ENCODE measurements at regions not wholly inside any gene's neighbourhood (a gene's known extent, or its start where the extent isn't known, plus 50 kb on each side); places are given as distances from the start of the nearest gene placed in this dataset.
A peak's percentile ranks its signal among the peaks of the same experiment; 100 is the strongest.

DNA sequence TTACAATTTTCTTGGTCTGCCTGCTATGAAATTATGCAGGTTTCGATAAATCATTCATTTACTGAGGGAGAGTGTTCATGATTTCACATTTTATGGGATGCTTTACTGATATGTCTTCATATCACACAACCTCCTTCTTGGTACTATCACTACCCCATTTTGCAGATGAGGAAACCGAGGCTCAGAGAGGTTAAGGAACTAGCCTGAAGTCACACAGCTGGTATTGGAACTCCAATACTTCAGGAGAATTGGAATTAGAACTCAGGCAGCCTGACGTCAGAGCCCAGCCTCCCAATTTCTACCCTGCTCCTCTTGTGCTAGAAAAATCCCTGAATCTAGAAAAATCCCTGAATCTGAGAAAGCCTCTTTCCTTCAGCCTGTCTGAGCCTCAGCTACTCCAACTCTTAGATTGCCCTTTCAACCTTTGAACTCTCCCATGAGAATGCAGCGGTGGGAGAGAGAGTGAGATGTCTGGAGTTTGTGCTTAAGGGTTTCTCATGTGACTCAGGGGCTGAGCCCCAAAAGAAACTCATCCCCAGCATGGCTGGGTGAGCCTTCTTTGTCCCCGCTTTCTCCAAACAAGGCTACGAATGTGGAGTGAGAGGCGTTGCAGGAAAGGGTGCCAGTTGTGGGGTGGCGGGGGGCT is 50.8 kb upstream of the IFNLR1 start:
- no peaks in the 10 kb centered on the region for H3K9me3 ChIP-seq
- DNase-seq: no peak
- intact Hi-C loops (cut with DNase I; ENCODE audit: low total_unique reads): no loop called here
- H3K27ac ChIP-seq: no peak overlapping the region
- peaks cover 0 to 9% (median 3%) of the 10 kb centered on the region in 4 donors for H3K4me1 ChIP-seq
- WGBS, 5 donors: 77 to 88% (median 83%) methylated on average over 8 of the region's 8 CpGs
- H3K27me3 ChIP-seq: peaks cover 0 to 8% (median 0%) of the 10 kb centered on the region in 3 donors
- no peak for TF ChIP-seq POLR2AphosphoS5 (IDR thresholded peaks at IDR 0.05)
- TF ChIP-seq EP300 (IDR thresholded peaks at IDR 0.05): no peak
- no peak for TF ChIP-seq POLR2A (IDR thresholded peaks at IDR 0.05)
- TF ChIP-seq CTCF (IDR thresholded peaks at IDR 0.05): no peak
- H3K36me3 ChIP-seq: no peaks in the 10 kb centered on the region
- no peak overlapping the region for H3K4me3 ChIP-seq

GRCh38 chr1:24236789-24237371 is 49.8 kb upstream of the IFNLR1 start:
- H3K4me1 ChIP-seq: peaks cover 0 to 9% (median 3%) of the 10 kb centered on the region in 4 donors
- peak; percentile 25 to 62 for DNase-seq
- TF ChIP-seq EP300 (IDR thresholded peaks at IDR 0.05): no peak
- peak in 1 of 3 donors; percentile 53 for TF ChIP-seq POLR2AphosphoS5 (IDR thresholded peaks at IDR 0.05)
- no peak overlapping the region for H3K4me3 ChIP-seq
- intact Hi-C loops (cut with DNase I; ENCODE audit: low total_unique reads): no loop called here
- H3K9me3 ChIP-seq: no peaks in the 10 kb centered on the region
- no peak overlapping the region for H3K27ac ChIP-seq
- WGBS, 5 donors: 40 to 59% (median 49%) methylated on average over 7 of the region's 7 CpGs
- H3K36me3 ChIP-seq: no peaks in the 10 kb centered on the region
- H3K27me3 ChIP-seq: peaks cover 0 to 8% (median 0%) of the 10 kb centered on the region in 3 donors

Data from stomach (tissue), 8 donors.